ENCODE measurements at regions not wholly inside any gene's neighbourhood (a gene's known extent, or its start where the extent isn't known, plus 50 kb on each side); places are given as distances from the start of the nearest gene placed in this dataset.
A peak's percentile ranks its signal among the peaks of the same experiment; 100 is the strongest.

DNA sequence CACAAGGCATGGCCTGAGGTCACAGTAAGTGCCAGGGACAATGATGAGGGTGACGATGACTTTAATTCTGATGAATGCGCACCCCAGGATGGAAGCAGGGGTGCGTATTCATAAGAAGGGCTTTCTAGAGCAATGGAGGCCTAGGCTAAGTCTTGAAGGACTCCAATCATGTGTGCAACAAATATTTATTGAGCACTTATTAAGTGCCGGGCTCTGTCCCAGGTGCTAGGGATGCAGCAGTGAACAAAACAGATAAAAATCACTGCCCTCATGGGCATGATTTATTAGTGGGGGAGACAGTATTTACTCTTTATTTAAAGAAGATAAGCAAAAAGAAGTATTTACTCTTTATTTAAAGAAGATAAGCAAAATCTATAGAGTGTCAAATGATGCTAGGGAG lies 198.2 kb upstream of the KCNG1 start:
- H3K27ac ChIP-seq: no peak overlapping the region
- H3K36me3 ChIP-seq: no peaks in the 10 kb centered on the region
- DNase-seq: no peak
- H3K9me3 ChIP-seq (ENCODE audit: severe bottlenecking): peaks cover 4% of the 10 kb centered on the region
- TF ChIP-seq, protein P1, sequence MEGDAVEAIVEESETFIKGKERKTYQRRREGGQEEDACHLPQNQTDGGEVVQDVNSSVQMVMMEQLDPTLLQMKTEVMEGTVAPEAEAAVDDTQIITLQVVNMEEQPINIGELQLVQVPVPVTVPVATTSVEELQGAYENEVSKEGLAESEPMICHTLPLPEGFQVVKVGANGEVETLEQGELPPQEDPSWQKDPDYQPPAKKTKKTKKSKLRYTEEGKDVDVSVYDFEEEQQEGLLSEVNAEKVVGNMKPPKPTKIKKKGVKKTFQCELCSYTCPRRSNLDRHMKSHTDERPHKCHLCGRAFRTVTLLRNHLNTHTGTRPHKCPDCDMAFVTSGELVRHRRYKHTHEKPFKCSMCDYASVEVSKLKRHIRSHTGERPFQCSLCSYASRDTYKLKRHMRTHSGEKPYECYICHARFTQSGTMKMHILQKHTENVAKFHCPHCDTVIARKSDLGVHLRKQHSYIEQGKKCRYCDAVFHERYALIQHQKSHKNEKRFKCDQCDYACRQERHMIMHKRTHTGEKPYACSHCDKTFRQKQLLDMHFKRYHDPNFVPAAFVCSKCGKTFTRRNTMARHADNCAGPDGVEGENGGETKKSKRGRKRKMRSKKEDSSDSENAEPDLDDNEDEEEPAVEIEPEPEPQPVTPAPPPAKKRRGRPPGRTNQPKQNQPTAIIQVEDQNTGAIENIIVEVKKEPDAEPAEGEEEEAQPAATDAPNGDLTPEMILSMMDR (IDR thresholded peaks at IDR 0.05; ENCODE audit: low read depth, low read length): no peak
- H3K27me3 ChIP-seq (ENCODE audit: insufficient read depth, low read depth, severe bottlenecking): peaks cover 49% of the 10 kb centered on the region
- no peak overlapping the region for H3K4me3 ChIP-seq (ENCODE audit: low read depth, low read length)

DNA sequence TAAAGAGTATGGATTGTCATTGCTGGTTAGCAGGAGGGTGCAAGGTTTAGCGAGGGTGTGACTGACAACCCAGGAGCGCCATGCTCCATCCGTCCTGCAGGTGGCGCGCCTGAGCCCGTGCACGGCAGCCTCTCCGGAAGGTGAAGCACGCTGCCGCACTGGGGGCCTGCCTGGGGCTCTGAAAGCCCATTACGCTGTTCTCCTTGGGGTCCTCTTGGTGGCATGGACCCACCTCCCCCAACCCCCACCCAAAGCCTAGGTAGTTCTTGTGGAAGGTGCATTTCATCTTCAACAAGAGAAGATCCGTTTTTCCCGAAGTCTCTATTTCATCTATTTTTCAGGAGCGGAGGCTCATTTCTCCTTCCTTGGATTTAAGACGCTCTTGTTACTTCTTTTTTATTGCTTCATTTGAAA lies 197.4 kb upstream of the KCNG1 start:
- H3K4me3 ChIP-seq (ENCODE audit: low read depth, low read length): no peak overlapping the region

DNA sequence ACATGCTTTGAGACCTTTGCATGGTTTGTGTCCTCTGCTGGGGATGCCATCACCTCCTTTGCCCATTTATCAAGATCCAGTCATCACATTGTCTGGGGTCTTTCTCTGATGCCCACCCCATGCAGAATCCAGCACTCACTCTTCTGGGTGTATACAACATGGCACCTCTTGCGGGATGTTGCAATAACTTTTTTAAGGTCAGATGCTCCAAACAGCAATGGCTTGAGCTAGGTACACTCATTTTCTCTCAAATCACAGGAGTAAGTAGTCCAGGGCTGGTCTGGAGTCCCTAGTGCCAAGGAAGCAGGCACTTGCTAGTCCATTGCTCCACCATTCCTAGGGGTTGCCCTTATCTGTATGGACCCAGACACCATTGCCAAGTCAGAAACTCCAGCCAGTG lies 196.6 kb upstream of the KCNG1 start:
- Histone ChIP-seq H3K9me3 (ENCODE audit: severe bottlenecking) (peaks cover 4% of the 10 kb centered on the region), H3K4me3 (ENCODE audit: low read depth, low read length) (no peak overlapping the region), H3K36me3 (no peaks in the 10 kb centered on the region), H3K27me3 (ENCODE audit: insufficient read depth, low read depth, severe bottlenecking) (peaks cover 59% of the 10 kb centered on the region), H3K27ac (no peak overlapping the region)
- TF ChIP-seq, protein P1 (IDR thresholded peaks at IDR 0.05; ENCODE audit: low read depth, low read length): no peak
- no peak for DNase-seq

More for the DNA sequence above, 197.4 kb upstream of the KCNG1 start:
- TF ChIP-seq, protein P1 (IDR thresholded peaks at IDR 0.05; ENCODE audit: low read depth, low read length): peak; percentile 95
- Histone ChIP-seq H3K27ac (no peak overlapping the region), H3K36me3 (no peaks in the 10 kb centered on the region), H3K27me3 (ENCODE audit: insufficient read depth, low read depth, severe bottlenecking) (peaks cover 55% of the 10 kb centered on the region), H3K9me3 (ENCODE audit: severe bottlenecking) (peaks cover 4% of the 10 kb centered on the region)
- DNase-seq: peak; percentile 18

DNA sequence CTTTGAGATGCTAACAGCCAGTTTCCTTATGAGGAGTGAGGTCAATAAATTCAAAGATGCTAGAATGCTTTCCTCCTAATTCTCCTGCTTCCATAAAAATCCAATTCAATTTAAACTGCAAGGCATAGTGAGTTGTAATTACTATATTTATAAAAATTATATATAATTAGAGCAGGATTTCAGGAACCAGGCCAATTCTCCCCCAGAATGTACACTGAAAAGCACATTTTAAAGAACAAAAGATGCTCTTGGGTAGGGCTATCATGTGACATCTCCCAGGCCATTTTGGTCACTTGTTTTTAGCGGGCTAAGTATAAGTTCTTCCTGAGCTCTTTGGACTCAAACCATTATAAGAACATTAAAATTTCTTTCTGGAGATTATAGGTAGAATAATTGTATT lies 195.7 kb upstream of the KCNG1 start:
- Histone ChIP-seq H3K27me3 (ENCODE audit: insufficient read depth, low read depth, severe bottlenecking) (peaks cover 61% of the 10 kb centered on the region), H3K27ac (no peak overlapping the region), H3K4me3 (ENCODE audit: low read depth, low read length) (no peak overlapping the region), H3K36me3 (no peaks in the 10 kb centered on the region), H3K9me3 (ENCODE audit: severe bottlenecking) (peaks cover 4% of the 10 kb centered on the region)
- TF ChIP-seq, protein P1 (IDR thresholded peaks at IDR 0.05; ENCODE audit: low read depth, low read length): no peak
- no peak for DNase-seq

DNA sequence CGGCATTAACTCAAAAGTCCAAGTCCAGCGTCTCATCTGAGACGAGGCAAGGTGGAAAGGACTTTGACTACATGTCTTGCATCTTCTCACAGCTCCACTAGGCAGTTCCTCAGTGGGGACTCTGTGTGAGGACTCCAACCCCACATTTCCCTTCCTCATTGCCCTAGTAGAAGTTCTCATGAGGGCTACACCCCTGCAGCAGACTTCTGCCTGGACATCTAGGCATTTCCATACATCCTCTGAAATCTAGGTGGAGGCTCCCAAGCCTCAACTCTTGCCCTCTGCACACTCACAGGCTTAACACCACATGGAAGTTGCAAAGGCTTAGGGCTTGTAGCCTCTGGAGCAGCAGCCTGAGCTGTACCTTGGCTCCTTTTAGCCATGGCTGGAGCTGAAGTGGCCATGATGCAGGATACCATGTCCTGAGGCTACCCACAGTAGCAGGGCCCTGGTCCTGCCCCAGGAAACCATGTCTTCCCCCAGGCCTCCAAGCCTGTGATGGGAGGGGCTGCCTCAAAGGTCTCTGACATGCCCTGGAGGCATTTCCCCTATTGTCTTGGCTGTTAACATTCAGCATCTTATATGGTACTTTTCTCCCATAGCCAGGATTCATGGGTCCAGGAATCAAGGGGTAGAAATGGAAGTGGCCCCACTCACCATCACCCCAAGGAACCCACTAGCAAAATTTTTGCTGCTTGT lies 194.6 kb upstream of the KCNG1 start:
- Histone ChIP-seq H3K36me3 (no peaks in the 10 kb centered on the region), H3K27ac (no peak overlapping the region), H3K9me3 (ENCODE audit: severe bottlenecking) (peaks cover 4% of the 10 kb centered on the region), H3K27me3 (ENCODE audit: insufficient read depth, low read depth, severe bottlenecking) (peaks cover 60% of the 10 kb centered on the region), H3K4me3 (ENCODE audit: low read depth, low read length) (no peak overlapping the region)
- TF ChIP-seq, protein P1 (IDR thresholded peaks at IDR 0.05; ENCODE audit: low read depth, low read length): no peak
- no peak for DNase-seq

DNA sequence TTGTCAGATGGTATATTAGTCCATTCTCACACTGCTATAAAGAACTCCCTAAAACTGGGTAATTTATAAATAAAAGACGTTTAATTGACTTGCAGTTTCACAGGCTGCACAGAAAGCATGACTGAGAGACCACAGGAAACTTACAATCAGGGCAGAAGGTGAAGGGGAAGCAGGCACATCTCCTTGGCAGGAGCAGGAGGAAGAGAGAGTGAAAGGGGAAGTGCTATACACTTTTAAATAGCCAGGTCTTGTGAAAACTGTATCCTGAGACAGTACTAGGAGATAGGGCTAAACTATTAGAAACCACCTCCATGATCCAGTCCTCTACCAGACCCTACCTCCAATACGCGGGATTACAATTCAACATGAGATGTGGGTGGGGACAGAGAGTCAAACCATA lies 193.9 kb upstream of the KCNG1 start:
- Histone ChIP-seq H3K27ac (no peak overlapping the region), H3K4me3 (ENCODE audit: low read depth, low read length) (no peak overlapping the region), H3K27me3 (ENCODE audit: insufficient read depth, low read depth, severe bottlenecking) (peaks cover 62% of the 10 kb centered on the region), H3K9me3 (ENCODE audit: severe bottlenecking) (peaks cover 4% of the 10 kb centered on the region), H3K36me3 (no peaks in the 10 kb centered on the region)
- TF ChIP-seq, protein P1 (IDR thresholded peaks at IDR 0.05; ENCODE audit: low read depth, low read length): no peak
- no peak for DNase-seq

Measured in WERI-Rb-1 (cell line).